Gastroesophageal sphincter (tissue), 4 donors: ENCODE measurements at regions not wholly inside any gene's neighbourhood (a gene's known extent, or its start where the extent isn't known, plus 50 kb on each side); places are given as distances from the start of the nearest gene placed in this dataset.

Source experiments
- ATAC-seq: fragments of 150-250 bp; one replicate; pipeline ENCODE4 v1.9.1; 2016; ENCODE audit warnings: mild to moderate bottlenecking, moderate library complexity
- H3K27ac ChIP-seq, 4 donors: fragments of 200-600 bp; sonication (generic) in 3 of 4; 1 replicate in 3 of 4; 2 replicates in 1 of 4; pipeline ENCODE4 v1.5.1; 2016 to 2019
- H3K27me3 ChIP-seq: fragments of 200-600 bp; sonication (generic); one replicate; pipeline ENCODE4 v1.5.1; 2019
- H3K36me3 ChIP-seq, 2 donors: fragments of 200-600 bp; sonication (generic); one replicate each; pipeline ENCODE4 v1.5.1; 2019; ENCODE audit warnings: control low read depth in 1 of 2
- H3K4me1 ChIP-seq, 3 donors: fragments of 200-600 bp; sonication (generic); 1 replicate in 2 of 3; 2 replicates in 1 of 3; pipeline ENCODE4 v1.5.1; 2016 to 2019; ENCODE audit warnings: control low read depth in 2 of 3
- H3K4me3 ChIP-seq, 2 donors: fragments of 200-600 bp; sonication (generic); one replicate each; pipeline ENCODE4 v1.5.1; 2019; ENCODE audit warnings: mild to moderate bottlenecking in 1 of 2, moderate library complexity in 1 of 2
- H3K9me3 ChIP-seq, 3 donors: fragments of 200-600 bp; sonication (generic); one replicate each; pipeline ENCODE4 v1.5.1; 2017 to 2019; ENCODE audit warnings: control low read depth in 2 of 3
- CTCF ChIP-seq, 4 experiments: fragments of 200-600 bp in 2 of 4; fragments of 450-650 bp in 2 of 4; sonication (generic) in 1 of 4; IDR thresholded peaks; one replicate each; pipeline ENCODE4 v1.5.1; 2017 to 2019; ENCODE audit warnings: antibody characterized with exemption in 4 of 4, mild to moderate bottlenecking in 2 of 4, moderate library complexity in 2 of 4
- EP300 ChIP-seq: sonication (generic); formaldehyde crosslinking; IDR thresholded peaks from one replicate; pipeline ENCODE4 v1.6.1; 2017; ENCODE audit warnings: antibody characterized with exemption, mild to moderate bottlenecking
- POLR2A ChIP-seq, 2 donors: fragments of 450-650 bp; IDR thresholded peaks; one replicate each; pipeline ENCODE4 v1.6.1; 2017; ENCODE audit warnings: antibody characterized with exemption in 2 of 2, mild to moderate bottlenecking in 2 of 2, moderate library complexity in 1 of 2
- POLR2AphosphoS5 ChIP-seq: sonication (generic); formaldehyde crosslinking; IDR thresholded peaks from one replicate; pipeline ENCODE4 v1.6.1; 2017; ENCODE audit warnings: antibody characterized with exemption
- whole genome bisulfite sequencing, 2 donors: methylation state at CpG; one replicate each; pipeline ENCODE4 v1.1.5; 2018; ENCODE audit warnings: low coverage in 1 of 2; 5-methylcytosine and 5-hydroxymethylcytosine counted together

GRCh38 chr6:100322886-100323285 is 141.8 kb downstream of the SIM1 start:
- Histone ChIP-seq H3K27me3 (no peaks in the 10 kb centered on the region), H3K36me3 (no peaks in the 10 kb centered on the region), H3K4me1 (no peaks in the 10 kb centered on the region), H3K27ac (no peak overlapping the region), H3K9me3 (no peaks in the 10 kb centered on the region), H3K4me3 (no peak overlapping the region)
- no peak for ATAC-seq
- WGBS, 2 donors: 100% methylated on average over 1 of the region's 1 CpG; no CpG with 5 or more reads in 1 of the 2 donors
- TF ChIP-seq CTCF (IDR thresholded peaks at IDR 0.05) (no peak), POLR2AphosphoS5 (no peak), POLR2A (IDR thresholded peaks at IDR 0.05) (no peak), EP300 (no peak)

DNA sequence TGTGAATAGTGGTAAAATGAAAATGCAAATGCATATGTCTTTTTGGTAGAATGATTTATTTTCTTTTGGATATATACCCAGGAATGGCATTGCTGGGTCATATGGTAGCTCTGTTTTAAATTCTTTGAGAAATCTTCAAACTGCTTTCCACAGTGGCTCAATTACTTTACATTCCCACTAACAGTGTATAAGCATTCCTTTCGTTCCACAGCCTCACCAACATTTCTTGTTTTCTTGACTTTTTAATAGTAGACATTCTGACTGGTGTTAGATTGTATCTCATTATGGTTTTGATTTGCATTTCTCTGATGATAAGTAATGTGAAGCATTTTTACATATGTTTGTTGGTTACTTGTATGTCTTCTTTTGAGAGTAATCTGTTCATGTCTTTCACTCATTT is 144.0 kb downstream of the SIM1 start:
- Histone ChIP-seq H3K9me3 (no peaks in the 10 kb centered on the region), H3K4me1 (no peaks in the 10 kb centered on the region), H3K4me3 (no peak overlapping the region), H3K36me3 (no peaks in the 10 kb centered on the region), H3K27me3 (no peaks in the 10 kb centered on the region), H3K27ac (no peak overlapping the region)
- TF ChIP-seq EP300 (no peak), CTCF (IDR thresholded peaks at IDR 0.05) (no peak), POLR2A (IDR thresholded peaks at IDR 0.05) (no peak)
- 63 to 67% methylated on average over 1 of the region's 1 CpG for WGBS, 2 donors
- ATAC-seq: no peak

DNA sequence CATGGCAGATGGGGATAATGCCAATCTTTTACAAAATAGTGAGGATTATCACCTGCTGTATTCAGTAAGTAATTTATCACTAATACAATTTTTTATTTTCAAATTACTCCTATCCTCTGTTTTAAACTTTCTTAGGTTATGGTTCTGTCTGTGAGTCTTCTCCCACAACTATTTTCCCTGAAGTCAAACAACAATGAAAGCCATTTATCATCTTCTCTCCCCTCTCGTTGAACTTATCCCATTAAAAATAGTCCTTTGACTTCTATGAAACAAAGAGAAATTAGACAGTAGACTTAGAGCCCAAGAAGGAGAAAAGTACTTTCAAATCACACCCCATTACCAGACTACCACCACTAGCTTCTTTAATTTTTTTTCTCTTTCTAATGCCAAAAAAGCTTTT is 147.7 kb downstream of the SIM1 start:
- Histone ChIP-seq H3K27ac (no peak overlapping the region), H3K4me1 (no peaks in the 10 kb centered on the region), H3K4me3 (no peak overlapping the region), H3K9me3 (no peaks in the 10 kb centered on the region), H3K36me3 (no peaks in the 10 kb centered on the region), H3K27me3 (no peaks in the 10 kb centered on the region)
- no peak for TF ChIP-seq POLR2A (IDR thresholded peaks at IDR 0.05)
- TF ChIP-seq CTCF (IDR thresholded peaks at IDR 0.05): no peak
- no peak for TF ChIP-seq POLR2AphosphoS5
- TF ChIP-seq EP300: no peak
- ATAC-seq: no peak
- WGBS, 2 donors: 0% methylated on average over 1 of the region's 1 CpG

DNA sequence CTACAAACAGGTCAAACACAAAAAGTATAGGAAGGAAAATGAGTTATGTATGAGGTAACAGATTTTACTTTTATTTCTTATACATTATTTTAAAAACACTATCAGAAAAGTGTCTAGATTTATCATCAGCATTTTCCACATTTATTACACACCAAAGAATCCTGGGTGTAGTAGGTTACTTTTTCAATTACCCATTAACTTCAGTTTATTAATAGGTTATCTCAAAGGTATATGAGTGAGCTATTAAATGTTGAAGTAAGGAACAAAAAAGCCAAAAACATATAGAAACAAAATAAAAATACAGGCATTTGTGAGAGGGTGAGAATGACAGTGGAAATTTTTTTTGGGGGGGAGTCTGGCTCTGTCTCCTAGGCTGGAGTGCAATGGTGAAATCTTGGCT is 150.5 kb downstream of the SIM1 start:
- no peak for ATAC-seq
- no peak overlapping the region for H3K27ac ChIP-seq
- TF ChIP-seq CTCF (IDR thresholded peaks at IDR 0.05) (no peak), POLR2A (IDR thresholded peaks at IDR 0.05) (no peak), EP300 (no peak), POLR2AphosphoS5 (no peak)
- H3K27me3 ChIP-seq: no peaks in the 10 kb centered on the region
- no peaks in the 10 kb centered on the region for H3K9me3 ChIP-seq
- no peaks in the 10 kb centered on the region for H3K36me3 ChIP-seq
- H3K4me1 ChIP-seq: no peaks in the 10 kb centered on the region
- H3K4me3 ChIP-seq: no peak overlapping the region

- 37 to 43% methylated on average over 5 of the region's 5 CpGs for WGBS, 2 donors
- no peak for ATAC-seq
- H3K4me1 ChIP-seq: no peaks in the 10 kb centered on the region
Measured at GRCh38 chr6:100311707-100312251, 152.9 kb downstream of the SIM1 start.

More at GRCh38 chr6:100311707-100312251, 152.9 kb downstream of the SIM1 start:
- Histone ChIP-seq H3K27me3 (no peaks in the 10 kb centered on the region), H3K27ac (no peak overlapping the region), H3K36me3 (no peaks in the 10 kb centered on the region), H3K4me3 (no peak overlapping the region), H3K9me3 (no peaks in the 10 kb centered on the region)
- TF ChIP-seq CTCF (IDR thresholded peaks at IDR 0.05) (no peak), POLR2A (IDR thresholded peaks at IDR 0.05) (no peak), EP300 (no peak), POLR2AphosphoS5 (no peak)
